MG63 (cell line): ENCODE measurements at regions not wholly inside any gene's neighbourhood (a gene's known extent, or its start where the extent isn't known, plus 50 kb on each side); places are given as distances from the start of the nearest gene placed in this dataset.
A peak's percentile ranks its signal among the peaks of the same experiment; 100 is the strongest.
"Not testable (repeated sequence)": the region's sequence is repeated elsewhere in the genome, so short reads cannot be mapped to it uniquely, and the experiment has no call there.

ENCODE experiments used
- DNase-seq: peaks from one replicate; pipeline ENCODE4 v3.0.0-alpha.2; 2020
- H3K27me3 ChIP-seq: fragments of 250-450 bp; sonication (Bioruptor Pico); 2 replicates; pipeline ENCODE4 v1.5.1; 2020; ENCODE audit warnings: mild to moderate bottlenecking, moderate library complexity
- H3K36me3 ChIP-seq: fragments of 250-450 bp; sonication (Bioruptor Pico); 2 replicates; pipeline ENCODE4 v1.5.1; 2020; ENCODE audit warnings: mild to moderate bottlenecking, moderate library complexity
- H3K4me3 ChIP-seq: fragments of 250-450 bp; sonication (Bioruptor Pico); 2 replicates; pipeline ENCODE4 v1.5.1; 2020; ENCODE audit warnings: mild to moderate bottlenecking, moderate library complexity
- H3K9me3 ChIP-seq: fragments of 250-450 bp; sonication (Bioruptor Pico); 2 replicates; pipeline ENCODE4 v1.5.1; 2020; ENCODE audit warnings: mild to moderate bottlenecking, moderate library complexity

GRCh38 chr2:16031848-16032159, 91.5 kb downstream of the MYCN start:
- no peaks in the 10 kb centered on the region for H3K36me3 ChIP-seq
- peak; percentile 12 for DNase-seq
- H3K27me3 ChIP-seq: no peaks in the 10 kb centered on the region
- no peak overlapping the region for H3K4me3 ChIP-seq
- no peaks in the 10 kb centered on the region for H3K9me3 ChIP-seq

GRCh38 chr2:16031058-16031847, 90.9 kb downstream of the MYCN start:
- H3K9me3 ChIP-seq: no peaks in the 10 kb centered on the region
- H3K36me3 ChIP-seq: no peaks in the 10 kb centered on the region
- H3K27me3 ChIP-seq: no peaks in the 10 kb centered on the region
- no peak for DNase-seq
- H3K4me3 ChIP-seq: no peak overlapping the region

GRCh38 chr2:16030206-16031057, 90.1 kb downstream of the MYCN start:
- no peak for DNase-seq
- H3K9me3 ChIP-seq: no peaks in the 10 kb centered on the region
- H3K27me3 ChIP-seq: no peaks in the 10 kb centered on the region
- no peaks in the 10 kb centered on the region for H3K36me3 ChIP-seq
- no peak overlapping the region for H3K4me3 ChIP-seq

- Histone ChIP-seq H3K36me3 (no peaks in the 10 kb centered on the region), H3K9me3 (no peaks in the 10 kb centered on the region), H3K27me3 (no peaks in the 10 kb centered on the region), H3K4me3 (no peak overlapping the region)
- DNase-seq: no peak
Measured at GRCh38 chr2:16028644-16029043, 88.3 kb downstream of the MYCN start.

- Histone ChIP-seq H3K27me3 (no peaks in the 10 kb centered on the region), H3K4me3 (no peak overlapping the region), H3K9me3 (no peaks in the 10 kb centered on the region), H3K36me3 (no peaks in the 10 kb centered on the region)
- no peak for DNase-seq
Measured at GRCh38 chr2:16026816-16027501, 86.6 kb downstream of the MYCN start.

GRCh38 chr2:16025876-16026640, 85.7 kb downstream of the MYCN start:
- Histone ChIP-seq H3K9me3 (no peaks in the 10 kb centered on the region), H3K27me3 (no peaks in the 10 kb centered on the region), H3K4me3 (no peak overlapping the region), H3K36me3 (no peaks in the 10 kb centered on the region)
- no peak for DNase-seq

GRCh38 chr2:16025211-16025875, 85.0 kb downstream of the MYCN start:
- H3K27me3 ChIP-seq: no peaks in the 10 kb centered on the region
- H3K36me3 ChIP-seq: no peaks in the 10 kb centered on the region
- no peak overlapping the region for H3K4me3 ChIP-seq
- no peaks in the 10 kb centered on the region for H3K9me3 ChIP-seq
- no peak for DNase-seq

GRCh38 chr2:16024628-16025027, 84.3 kb downstream of the MYCN start:
- DNase-seq, H3K9me3 ChIP-seq, H3K4me3 ChIP-seq, H3K36me3 ChIP-seq, H3K27me3 ChIP-seq: not testable (repeated sequence)

GRCh38 chr2:16023506-16024360, 83.4 kb downstream of the MYCN start:
- H3K4me3 ChIP-seq: no peak overlapping the region
- H3K27me3 ChIP-seq: no peaks in the 10 kb centered on the region
- no peaks in the 10 kb centered on the region for H3K9me3 ChIP-seq
- no peak for DNase-seq
- H3K36me3 ChIP-seq: no peaks in the 10 kb centered on the region

GRCh38 chr2:16022548-16023240, 82.3 kb downstream of the MYCN start:
- Histone ChIP-seq H3K36me3 (no peaks in the 10 kb centered on the region), H3K27me3 (no peaks in the 10 kb centered on the region), H3K4me3 (no peak overlapping the region), H3K9me3 (no peaks in the 10 kb centered on the region)
- no peak for DNase-seq

- H3K9me3 ChIP-seq: no peaks in the 10 kb centered on the region
- DNase-seq: no peak
- no peak overlapping the region for H3K4me3 ChIP-seq
- no peaks in the 10 kb centered on the region for H3K36me3 ChIP-seq
- H3K27me3 ChIP-seq: no peaks in the 10 kb centered on the region
Measured at GRCh38 chr2:16021611-16022363, 81.4 kb downstream of the MYCN start.

GRCh38 chr2:16020389-16021008, 80.1 kb downstream of the MYCN start:
- Histone ChIP-seq H3K9me3 (no peaks in the 10 kb centered on the region), H3K27me3 (no peaks in the 10 kb centered on the region), H3K4me3 (no peak overlapping the region), H3K36me3 (no peaks in the 10 kb centered on the region)
- no peak for DNase-seq

GRCh38 chr2:16019617-16020351, 79.4 kb downstream of the MYCN start:
- Histone ChIP-seq H3K27me3 (no peaks in the 10 kb centered on the region), H3K36me3 (no peaks in the 10 kb centered on the region), H3K9me3 (no peaks in the 10 kb centered on the region), H3K4me3 (no peak overlapping the region)
- DNase-seq: no peak
